A549 (cell line): ENCODE measurements at regions not wholly inside any gene's neighbourhood (a gene's known extent, or its start where the extent isn't known, plus 50 kb on each side); places are given as distances from the start of the nearest gene placed in this dataset.

ENCODE experiments used
- ATAC-seq, 2 experiments: fragments of 200-7000 bp in 1 of 2; fragments of >200 bp in 1 of 2; cut with Nextera tagmentation in 1 of 2; cut with Tn5 transposase in 1 of 2; 3 replicates each; pipeline versions ENCODE4 v1.8.0 to v1.9.1; 2018 to 2020; ENCODE audit warnings: mild to moderate bottlenecking in 1 of 2, moderate library complexity in 1 of 2
- CTCF ChIA-PET: fragments of 300-600 bp; sonication (Branson Sonifier 250); formaldehyde crosslinking; extraction: SDS; loops from one replicate; lab custom pipeline; 2021; ENCODE audit warnings: antibody characterized with exemption, inconsistent platforms; lab: Yijun Ruan, JAX
- POLR2A ChIA-PET: fragments of 350-600 bp; formaldehyde crosslinking; extraction: SDS; loops from one replicate; lab custom pipeline; 2021; ENCODE audit warnings: antibody characterized with exemption, inconsistent platforms; lab: Yijun Ruan, JAX
- DNase-seq, 2 experiments: peaks; one replicate each; pipeline versions ENCODE4 v3.0.0 to v3.0.0-alpha.2; 2011 to 2016; ENCODE audit warnings: low read depth in 1 of 2, low spot score in 1 of 2
- FAIRE-seq: peaks from 2 replicates; lab custom pipeline; 2011; peaks lifted over from hg19 to GRCh38; lab: Jason Lieb, UNC
- H3K27ac ChIP-seq, 2 experiments: fragments of >200 bp; sonication (Bioruptor Twin); formaldehyde crosslinking; 3 replicates each; pipeline ENCODE4 v1.5.1; 2016 to 2017
- H3K4me1 ChIP-seq: fragments of >200 bp; sonication (Bioruptor Twin); formaldehyde crosslinking; 3 replicates; pipeline ENCODE4 v1.6.1; 2016
- H3K4me2 ChIP-seq: fragments of >200 bp; sonication (Bioruptor Twin); formaldehyde crosslinking; 3 replicates; pipeline ENCODE4 v1.6.1; 2016
- H3K4me3 ChIP-seq: fragments of >200 bp; sonication (Bioruptor Twin); formaldehyde crosslinking; 3 replicates; pipeline ENCODE4 v1.5.1; 2016
- H3K9me3 ChIP-seq: fragments of >200 bp; sonication (Bioruptor Twin); formaldehyde crosslinking; 3 replicates; pipeline ENCODE4 v1.6.1; 2016
- CBX8 ChIP-seq: fragments of 200-600 bp; sonication (generic); IDR thresholded peaks from 2 replicates; pipeline ENCODE4 v1.6.1; 2016
- EHMT2 ChIP-seq: fragments of 200-600 bp; sonication (generic); IDR thresholded peaks from 2 replicates; pipeline ENCODE4 v1.6.1; 2016; ENCODE audit warnings: antibody characterized with exemption, low read depth, mild to moderate bottlenecking, moderate library complexity
- EP300 ChIP-seq, 2 experiments: fragments of >200 bp; sonication (Bioruptor Twin); formaldehyde crosslinking; IDR thresholded peaks; 2 replicates in 1 of 2; 3 replicates in 1 of 2; pipeline ENCODE4 v1.6.1; 2016 to 2017
- ESRRA ChIP-seq: fragments of 150-350 bp; IDR thresholded peaks from 2 replicates; pipeline ENCODE4 v1.6.1; 2014; ENCODE audit warnings: mild to moderate bottlenecking, low read length, borderline replicate concordance
- FOSB ChIP-seq: fragments of 250-450 bp; sonication (Bioruptor Pico); IDR thresholded peaks from 2 replicates; pipeline ENCODE4 v1.5.0; 2020; ENCODE audit warnings: mild to moderate bottlenecking, moderate library complexity
- HOXB13 ChIP-seq: fragments of 250-450 bp; sonication (Bioruptor Pico); IDR thresholded peaks from 2 replicates; pipeline ENCODE4 v1.5.0; 2020; ENCODE audit warnings: low read depth, mild to moderate bottlenecking, moderate library complexity
- JUN ChIP-seq, 2 experiments: fragments of >200 bp; sonication (Bioruptor Twin); formaldehyde crosslinking; IDR thresholded peaks; 2 replicates in 1 of 2; 3 replicates in 1 of 2; pipeline ENCODE4 v1.6.1; 2016 to 2017
- JUNB ChIP-seq: fragments of >200 bp; sonication (Bioruptor Twin); formaldehyde crosslinking; IDR thresholded peaks from 2 replicates; pipeline ENCODE4 v1.6.1; 2016
- KDM5A ChIP-seq: fragments of 200-600 bp; sonication (generic); IDR thresholded peaks from 2 replicates; pipeline ENCODE4 v1.6.1; 2016; ENCODE audit warnings: antibody characterized with exemption, mild to moderate bottlenecking
- MAFK ChIP-seq: fragments of 450-650 bp; IDR thresholded peaks from 2 replicates; pipeline ENCODE4 v1.6.1; 2014; ENCODE audit not compliant: partially characterized antibody
- NFE2L2 ChIP-seq: fragments of 150-350 bp; conservative IDR thresholded peaks from 2 replicates; pipeline ENCODE4 v1.6.1; 2014; ENCODE audit warnings: low read length
- NR3C1 ChIP-seq: fragments of >200 bp; sonication (Bioruptor Twin); formaldehyde crosslinking; IDR thresholded peaks from 3 replicates; pipeline ENCODE4 v1.6.1; 2017
- PHF8 ChIP-seq: fragments of 200-600 bp; sonication (generic); IDR thresholded peaks from 2 replicates; pipeline ENCODE4 v1.6.1; 2016; ENCODE audit warnings: low read depth, mild to moderate bottlenecking, antibody characterized with exemption, moderate library complexity, borderline replicate concordance
- POLR2AphosphoS2 ChIP-seq: conservative IDR thresholded peaks from 2 replicates; pipeline ENCODE4 v1.6.1; 2012; ENCODE audit warnings: low read length, improper control_type of control experiment, inconsistent platforms
- RFX5 ChIP-seq: fragments of 450-650 bp; IDR thresholded peaks from 2 replicates; pipeline ENCODE4 v1.7.1; 2014; ENCODE audit warnings: antibody characterized with exemption, mild to moderate bottlenecking, moderate library complexity
- RNF2 ChIP-seq: fragments of 200-600 bp; sonication (generic); IDR thresholded peaks from 2 replicates; pipeline ENCODE4 v1.6.1; 2016; ENCODE audit warnings: low read depth, mild to moderate bottlenecking, antibody characterized with exemption, moderate library complexity, borderline replicate concordance
- SMC3 ChIP-seq: fragments of >200 bp; sonication (Bioruptor Twin); formaldehyde crosslinking; IDR thresholded peaks from 3 replicates; pipeline ENCODE4 v1.6.1; 2018; ENCODE audit warnings: inconsistent platforms
- TFCP2L1 ChIP-seq: fragments of 250-450 bp; sonication (Bioruptor Pico); IDR thresholded peaks from 2 replicates; pipeline ENCODE4 v1.5.0; 2021; ENCODE audit warnings: mild to moderate bottlenecking
- ZC3H11A ChIP-seq: fragments of 450-650 bp; IDR thresholded peaks from 2 replicates; pipeline ENCODE4 v1.6.1; 2014; ENCODE audit warnings: antibody characterized with exemption, mild to moderate bottlenecking
- WGBS: methylation state at CpG from one replicate; pipeline ENCODE4 v1.1.6; 2017; ENCODE audit errors: missing lambda C conversion rate; 5-methylcytosine and 5-hydroxymethylcytosine counted together
- TF ChIP-seq, protein P1 (sequence below): fragments of 200-600 bp; sonication (generic); IDR thresholded peaks from 2 replicates; pipeline ENCODE4 v1.6.1; 2016; ENCODE audit warnings: antibody characterized with exemption, mild to moderate bottlenecking, moderate library complexity
- TF ChIP-seq, protein P2 (sequence below): IDR thresholded peaks from 2 replicates; pipeline ENCODE4 v1.6.1; 2012; ENCODE audit warnings: low read depth, borderline replicate concordance
- TF ChIP-seq, protein P3 (sequence below): fragments of 250-450 bp; sonication (Bioruptor Pico); IDR thresholded peaks from 2 replicates; pipeline ENCODE4 v1.5.0; 2020; ENCODE audit warnings: low read depth, mild to moderate bottlenecking, moderate library complexity
- TF ChIP-seq, protein P4 (sequence below): IDR thresholded peaks from 2 replicates; pipeline ENCODE4 v1.6.1; 2012

DNA sequence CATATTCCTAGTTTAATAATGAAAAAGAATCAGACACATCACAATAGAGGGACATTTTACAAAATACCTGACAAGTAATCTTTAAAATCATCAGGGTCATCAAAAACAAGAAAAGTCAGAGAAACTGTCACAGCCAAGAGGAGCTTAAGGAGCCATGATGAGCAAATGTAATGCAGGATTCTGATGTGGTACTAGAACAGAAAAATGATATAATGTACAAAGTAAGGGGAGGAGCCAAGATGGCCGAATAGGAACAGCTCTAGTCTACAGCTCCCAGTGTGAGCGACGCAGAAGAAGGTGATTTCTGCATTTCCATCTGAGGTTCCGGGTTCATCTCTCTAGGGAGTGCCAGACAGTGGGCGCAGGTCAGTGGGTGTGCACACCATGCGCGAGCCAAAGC lies 198.0 kb upstream of the FAT3 start:
- Histone ChIP-seq H3K4me1 (no peaks in the 10 kb centered on the region), H3K4me3 (no peak overlapping the region), H3K9me3 (no peaks in the 10 kb centered on the region), H3K4me2 (no peak overlapping the region), H3K27ac (no peak overlapping the region)
- FAIRE-seq (no peak), DNase-seq (no peak), ATAC-seq (no peak)
- CTCF ChIA-PET: no interaction called here
- no peak for TF ChIP-seq RFX5
- TF ChIP-seq, protein P1, sequence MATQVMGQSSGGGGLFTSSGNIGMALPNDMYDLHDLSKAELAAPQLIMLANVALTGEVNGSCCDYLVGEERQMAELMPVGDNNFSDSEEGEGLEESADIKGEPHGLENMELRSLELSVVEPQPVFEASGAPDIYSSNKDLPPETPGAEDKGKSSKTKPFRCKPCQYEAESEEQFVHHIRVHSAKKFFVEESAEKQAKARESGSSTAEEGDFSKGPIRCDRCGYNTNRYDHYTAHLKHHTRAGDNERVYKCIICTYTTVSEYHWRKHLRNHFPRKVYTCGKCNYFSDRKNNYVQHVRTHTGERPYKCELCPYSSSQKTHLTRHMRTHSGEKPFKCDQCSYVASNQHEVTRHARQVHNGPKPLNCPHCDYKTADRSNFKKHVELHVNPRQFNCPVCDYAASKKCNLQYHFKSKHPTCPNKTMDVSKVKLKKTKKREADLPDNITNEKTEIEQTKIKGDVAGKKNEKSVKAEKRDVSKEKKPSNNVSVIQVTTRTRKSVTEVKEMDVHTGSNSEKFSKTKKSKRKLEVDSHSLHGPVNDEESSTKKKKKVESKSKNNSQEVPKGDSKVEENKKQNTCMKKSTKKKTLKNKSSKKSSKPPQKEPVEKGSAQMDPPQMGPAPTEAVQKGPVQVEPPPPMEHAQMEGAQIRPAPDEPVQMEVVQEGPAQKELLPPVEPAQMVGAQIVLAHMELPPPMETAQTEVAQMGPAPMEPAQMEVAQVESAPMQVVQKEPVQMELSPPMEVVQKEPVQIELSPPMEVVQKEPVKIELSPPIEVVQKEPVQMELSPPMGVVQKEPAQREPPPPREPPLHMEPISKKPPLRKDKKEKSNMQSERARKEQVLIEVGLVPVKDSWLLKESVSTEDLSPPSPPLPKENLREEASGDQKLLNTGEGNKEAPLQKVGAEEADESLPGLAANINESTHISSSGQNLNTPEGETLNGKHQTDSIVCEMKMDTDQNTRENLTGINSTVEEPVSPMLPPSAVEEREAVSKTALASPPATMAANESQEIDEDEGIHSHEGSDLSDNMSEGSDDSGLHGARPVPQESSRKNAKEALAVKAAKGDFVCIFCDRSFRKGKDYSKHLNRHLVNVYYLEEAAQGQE: no peak
- no peak for TF ChIP-seq NR3C1
- no peak for TF ChIP-seq PHF8
- no peak for TF ChIP-seq JUN (IDR thresholded peaks at IDR 0.05)
- no peak for TF ChIP-seq ZC3H11A
- no peak for TF ChIP-seq POLR2AphosphoS2
- TF ChIP-seq NFE2L2: no peak
- TF ChIP-seq FOSB (CRISPR knock-in tag): no peak
- TF ChIP-seq KDM5A: no peak
- TF ChIP-seq RNF2: no peak
- no peak for TF ChIP-seq ESRRA
- no peak for TF ChIP-seq SMC3
- TF ChIP-seq JUNB: no peak
- no peak for TF ChIP-seq TFCP2L1 (CRISPR knock-in tag)
- TF ChIP-seq, protein P2, sequence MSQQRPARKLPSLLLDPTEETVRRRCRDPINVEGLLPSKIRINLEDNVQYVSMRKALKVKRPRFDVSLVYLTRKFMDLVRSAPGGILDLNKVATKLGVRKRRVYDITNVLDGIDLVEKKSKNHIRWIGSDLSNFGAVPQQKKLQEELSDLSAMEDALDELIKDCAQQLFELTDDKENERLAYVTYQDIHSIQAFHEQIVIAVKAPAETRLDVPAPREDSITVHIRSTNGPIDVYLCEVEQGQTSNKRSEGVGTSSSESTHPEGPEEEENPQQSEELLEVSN: no peak
- TF ChIP-seq CBX8: no peak
- no peak for TF ChIP-seq EP300 (IDR thresholded peaks at IDR 0.05)
- no peak for TF ChIP-seq EHMT2
- TF ChIP-seq, protein P3, sequence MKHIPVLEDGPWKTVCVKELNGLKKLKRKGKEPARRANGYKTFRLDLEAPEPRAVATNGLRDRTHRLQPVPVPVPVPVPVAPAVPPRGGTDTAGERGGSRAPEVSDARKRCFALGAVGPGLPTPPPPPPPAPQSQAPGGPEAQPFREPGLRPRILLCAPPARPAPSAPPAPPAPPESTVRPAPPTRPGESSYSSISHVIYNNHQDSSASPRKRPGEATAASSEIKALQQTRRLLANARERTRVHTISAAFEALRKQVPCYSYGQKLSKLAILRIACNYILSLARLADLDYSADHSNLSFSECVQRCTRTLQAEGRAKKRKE (CRISPR knock-in tag): no peak
- POLR2A ChIA-PET: no interaction called here
- 70% methylated on average over 7 of the region's 7 CpGs for WGBS

DNA sequence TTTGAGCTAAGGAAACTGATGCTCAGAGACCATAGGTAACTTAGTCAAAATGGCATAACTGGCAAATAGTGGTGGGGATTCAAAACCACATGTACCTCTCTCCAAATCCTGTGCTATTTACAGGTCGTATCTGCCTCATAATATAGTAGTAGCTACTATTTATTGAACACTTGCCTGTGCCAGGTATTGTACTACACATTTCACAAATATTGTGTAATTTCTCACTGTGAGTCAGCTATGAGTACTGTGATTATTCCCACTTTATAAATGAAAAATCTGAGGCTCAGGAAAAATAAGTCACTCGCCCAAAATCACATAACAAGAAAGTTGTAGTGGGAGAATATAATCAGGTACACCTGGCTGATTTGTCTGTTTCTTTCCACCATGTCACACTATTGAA lies 199.8 kb upstream of the FAT3 start:
- 16% methylated on average over 2 of the region's 2 CpGs for WGBS
- H3K4me1 ChIP-seq: no peaks in the 10 kb centered on the region
- no peak overlapping the region for H3K4me3 ChIP-seq
- no peak overlapping the region for H3K4me2 ChIP-seq
- ChIA-PET POLR2A (no interaction called here), CTCF (no interaction called here)
- DNase-seq: no peak
- FAIRE-seq: no peak
- TF ChIP-seq HOXB13: no peak
- TF ChIP-seq MAFK: no peak
- H3K27ac ChIP-seq: no peak overlapping the region
- no peaks in the 10 kb centered on the region for H3K9me3 ChIP-seq
- ATAC-seq: no peak

DNA sequence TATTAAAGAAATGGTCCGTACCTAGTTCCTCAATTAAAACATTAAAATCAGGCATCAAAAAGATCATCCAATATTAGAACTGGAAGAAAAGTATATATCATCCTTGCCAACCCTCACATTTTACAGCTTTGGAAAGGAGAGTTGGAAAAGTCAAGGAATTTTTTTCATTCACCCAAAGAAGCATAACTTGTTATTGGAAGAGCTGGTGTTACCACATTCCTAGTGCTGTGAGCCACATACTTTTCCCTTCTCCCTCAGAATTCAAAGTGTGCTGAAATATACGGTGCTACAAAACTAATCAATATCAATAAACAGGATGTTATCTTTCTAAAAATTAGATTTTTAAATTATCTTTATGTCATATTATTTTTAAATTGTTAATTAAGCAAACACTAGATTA lies 202.1 kb upstream of the FAT3 start:
- WGBS: 70% methylated on average over 2 of the region's 2 CpGs
- H3K4me3 ChIP-seq: no peak overlapping the region
- H3K4me2 ChIP-seq: no peak overlapping the region
- no peak for FAIRE-seq
- H3K4me1 ChIP-seq: no peaks in the 10 kb centered on the region
- DNase-seq: no peak
- POLR2A ChIA-PET: no interaction called here
- CTCF ChIA-PET: no interaction called here
- no peak overlapping the region for H3K27ac ChIP-seq
- no peaks in the 10 kb centered on the region for H3K9me3 ChIP-seq
- ATAC-seq: no peak
- TF ChIP-seq, protein P4, sequence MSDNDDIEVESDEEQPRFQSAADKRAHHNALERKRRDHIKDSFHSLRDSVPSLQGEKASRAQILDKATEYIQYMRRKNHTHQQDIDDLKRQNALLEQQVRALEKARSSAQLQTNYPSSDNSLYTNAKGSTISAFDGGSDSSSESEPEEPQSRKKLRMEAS: no peak
- no peak for TF ChIP-seq NR3C1
